HS-27A (cell line): ENCODE measurements at regions not wholly inside any gene's neighbourhood (a gene's known extent, or its start where the extent isn't known, plus 50 kb on each side); places are given as distances from the start of the nearest gene placed in this dataset.
A peak's percentile ranks its signal among the peaks of the same experiment; 100 is the strongest.

Source experiments
- DNase-seq: peaks from one replicate; pipeline ENCODE4 v3.0.0-alpha.2; 2012; ENCODE audit warnings: low read depth, missing footprints

DNA sequence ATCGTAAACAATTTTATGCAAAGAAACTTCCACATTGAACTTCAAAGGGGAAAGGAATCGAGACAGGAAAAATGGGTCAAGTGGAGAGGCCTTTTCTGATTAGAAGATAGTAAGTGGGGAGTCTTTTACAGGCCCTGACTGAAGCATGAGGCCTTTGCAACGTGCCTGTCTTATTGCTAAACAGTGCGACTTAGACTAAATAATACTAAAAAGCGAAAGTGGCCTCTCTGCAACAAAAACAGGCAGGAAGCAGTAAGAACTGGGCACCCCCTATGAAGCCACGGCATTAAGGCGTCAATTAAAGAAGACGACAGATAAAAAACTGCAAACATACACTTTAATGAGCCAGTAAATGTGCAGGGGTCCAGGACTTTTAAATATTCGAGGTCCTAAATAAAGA lies 283.4 kb upstream of the GRIP1 start:
- DNase-seq = no peak

DNA sequence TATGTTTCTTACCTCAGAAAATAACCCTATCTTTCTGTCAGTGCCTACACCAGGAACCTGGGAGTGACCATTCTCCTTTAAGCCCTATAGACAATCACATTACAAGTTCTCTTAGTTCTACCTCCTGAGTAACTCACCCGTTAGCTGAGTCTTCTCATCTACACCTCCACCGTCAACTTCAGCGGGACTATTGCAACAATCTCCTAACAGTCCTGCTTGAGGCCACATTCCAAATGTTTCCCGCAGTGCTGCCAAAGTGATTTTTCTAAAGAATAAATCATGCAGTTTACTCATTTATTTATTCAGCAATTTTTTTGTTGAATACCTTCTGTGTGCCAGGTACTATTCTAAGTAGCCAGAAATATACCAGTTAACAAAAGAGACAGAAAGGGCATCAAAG lies 285.0 kb upstream of the GRIP1 start:
- DNase-seq = no peak

DNA sequence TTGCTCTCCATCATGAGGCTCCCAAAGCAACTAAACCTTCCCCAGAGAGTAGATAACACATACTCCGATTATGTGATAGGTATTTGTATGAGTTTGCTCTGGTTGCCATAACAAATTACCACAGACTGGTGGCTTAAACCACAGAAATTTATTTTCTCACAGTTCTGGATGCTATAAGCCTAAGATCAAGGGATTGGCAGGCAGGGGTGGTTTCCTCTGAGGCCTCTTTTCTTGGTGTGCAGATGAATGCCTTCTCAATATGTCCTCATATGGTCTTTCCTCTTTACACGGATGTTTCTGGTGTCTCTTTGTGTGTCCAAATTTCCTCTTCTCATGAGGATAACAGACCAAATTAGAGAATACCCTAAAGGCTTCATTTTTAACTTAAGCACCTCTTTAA lies 285.8 kb upstream of the GRIP1 start:
- DNase-seq = peak; percentile 24

DNA sequence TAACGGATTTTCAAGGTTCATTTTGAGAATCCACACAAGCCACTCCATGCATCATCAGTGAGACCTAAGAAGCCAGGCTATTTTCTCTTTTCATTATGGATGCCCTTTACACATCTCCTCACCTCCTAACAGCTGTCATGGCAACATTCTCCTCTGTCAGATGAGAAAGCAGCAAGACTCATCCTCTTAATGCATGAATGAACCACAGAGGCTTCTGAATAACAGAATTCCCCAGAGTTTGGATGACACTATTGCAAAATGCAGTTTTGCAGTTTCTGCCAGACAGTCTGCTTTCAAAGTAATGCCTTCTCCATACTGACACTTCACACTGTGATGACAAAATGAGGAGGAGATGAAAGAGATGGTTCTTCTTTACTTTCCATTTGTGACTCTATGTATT lies 286.7 kb upstream of the GRIP1 start:
- no peak for DNase-seq

DNA sequence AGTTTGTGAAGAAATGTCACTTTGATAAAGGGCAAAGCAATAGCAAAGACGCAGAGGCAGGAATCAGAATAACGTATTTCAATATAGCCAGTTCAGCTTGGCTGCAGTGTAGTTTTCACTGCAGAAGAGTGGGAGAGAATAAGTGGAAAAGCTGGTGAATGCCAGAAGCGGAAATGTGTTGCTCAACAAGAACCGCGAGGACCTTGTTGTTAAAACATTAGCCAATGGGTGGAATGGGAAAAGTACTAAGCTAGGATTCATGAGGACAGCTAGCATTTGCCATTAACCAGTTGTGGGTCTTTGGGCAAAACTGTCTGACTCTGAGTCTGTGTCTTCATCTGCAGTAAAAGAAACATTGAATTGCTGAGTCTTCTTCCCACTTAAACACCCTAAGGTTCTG lies 292.9 kb upstream of the GRIP1 start:
- DNase-seq = no peak

DNA sequence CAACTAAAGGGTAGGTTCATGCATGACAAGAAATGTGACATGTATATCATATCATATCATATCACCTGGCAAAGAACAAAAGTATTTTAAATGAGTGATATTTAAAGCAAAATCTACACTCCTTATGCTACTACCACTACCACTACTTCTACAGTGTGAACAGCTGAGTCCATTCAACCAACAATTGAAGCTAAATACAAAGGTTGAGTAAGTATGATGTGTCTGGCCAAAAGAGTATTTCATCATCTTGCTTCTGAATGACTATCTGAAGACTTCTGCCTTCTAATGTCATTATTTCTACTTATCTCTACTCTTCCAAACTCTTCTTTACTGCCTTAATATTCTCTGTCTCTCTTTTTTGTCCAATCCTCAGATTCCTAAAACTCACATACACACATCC lies 292.6 kb upstream of the CAND1 start:
- no peak for DNase-seq

GRCh38 chr12:66978802-66979201 lies 290.4 kb upstream of the CAND1 start:
- no peak for DNase-seq

GRCh38 chr12:66979251-66979650 lies 289.9 kb upstream of the CAND1 start:
- no peak for DNase-seq

- no peak for DNase-seq
These were observed 285.1 kb upstream of the CAND1 start for GRCh38 chr12:66984077-66984476.

DNA sequence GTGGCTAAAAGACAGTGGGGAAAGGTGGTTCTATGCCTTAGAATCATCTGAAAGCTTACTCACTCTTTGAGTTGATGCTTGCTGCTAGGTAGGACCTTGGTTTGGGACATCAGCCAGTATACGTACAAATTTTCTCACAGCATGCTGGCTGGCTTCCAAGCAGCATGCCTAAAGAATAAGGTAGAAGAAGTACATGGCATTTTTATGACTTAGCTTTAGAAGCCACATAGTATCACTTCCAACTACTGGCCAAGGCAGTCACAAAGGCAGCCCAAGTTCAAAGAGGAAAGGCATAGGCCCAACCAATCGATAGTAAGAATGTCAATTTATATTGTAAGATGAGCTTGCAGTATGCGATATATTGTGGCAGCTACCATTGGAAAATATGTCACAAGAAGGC lies 284.2 kb upstream of the CAND1 start:
- DNase-seq = no peak

DNA sequence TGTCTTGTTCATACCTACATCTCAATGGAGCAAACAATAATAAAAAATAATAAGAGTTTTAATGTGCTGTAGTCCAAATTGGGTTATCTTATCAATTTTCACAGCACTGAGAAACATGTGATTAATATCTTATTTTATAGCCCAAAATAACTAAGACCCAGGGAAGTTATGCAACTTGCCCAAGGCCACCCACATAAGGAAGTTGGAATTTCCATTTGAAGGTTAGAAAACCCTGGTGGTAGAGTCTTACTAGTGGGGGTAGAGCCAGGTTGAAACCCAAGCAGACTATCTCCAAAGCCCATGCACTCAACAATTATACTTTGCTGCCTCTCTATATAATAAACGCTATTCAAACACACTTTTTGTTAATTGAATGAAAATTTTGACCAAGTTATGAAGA lies 270.0 kb upstream of the CAND1 start:
- DNase-seq = no peak

DNA sequence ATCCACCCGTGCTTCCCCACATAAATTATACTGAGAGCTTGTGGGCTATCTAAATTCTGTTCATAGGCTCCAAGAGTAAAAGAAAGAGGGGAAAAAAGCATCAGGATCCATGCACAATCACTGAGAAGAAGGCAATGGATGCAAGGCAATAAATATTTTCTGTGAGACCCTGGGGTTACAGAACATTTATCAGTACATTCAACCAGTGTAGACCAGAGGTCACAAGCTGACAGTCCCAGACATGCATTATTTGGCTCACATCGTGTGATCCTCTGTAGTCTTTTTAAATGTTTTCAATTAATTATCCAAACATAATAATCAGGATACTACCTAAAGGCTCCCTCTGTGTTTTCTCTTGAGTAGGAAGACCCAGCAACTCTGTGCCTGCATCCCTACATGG lies 267.9 kb upstream of the CAND1 start:
- DNase-seq = no peak

DNA sequence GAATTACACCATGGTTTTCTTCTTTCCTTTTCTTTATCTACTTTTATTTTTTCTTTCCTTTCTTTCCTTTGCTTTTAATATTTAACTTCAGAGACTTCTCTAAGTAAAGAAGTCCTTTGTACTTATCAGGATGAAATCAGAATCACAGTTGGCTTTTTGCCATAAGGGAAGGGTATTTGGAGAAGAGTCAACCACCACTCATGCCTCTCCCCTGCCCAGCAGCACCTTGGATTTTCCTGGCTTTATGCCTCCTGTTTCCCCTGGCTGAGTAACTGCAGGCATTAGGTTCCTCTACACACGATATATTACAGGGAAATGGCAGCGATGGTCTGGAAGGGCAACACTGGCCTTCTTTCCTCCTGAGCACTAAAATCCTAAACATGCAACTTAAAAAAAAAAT lies 266.4 kb upstream of the CAND1 start:
- DNase-seq = no peak

DNA sequence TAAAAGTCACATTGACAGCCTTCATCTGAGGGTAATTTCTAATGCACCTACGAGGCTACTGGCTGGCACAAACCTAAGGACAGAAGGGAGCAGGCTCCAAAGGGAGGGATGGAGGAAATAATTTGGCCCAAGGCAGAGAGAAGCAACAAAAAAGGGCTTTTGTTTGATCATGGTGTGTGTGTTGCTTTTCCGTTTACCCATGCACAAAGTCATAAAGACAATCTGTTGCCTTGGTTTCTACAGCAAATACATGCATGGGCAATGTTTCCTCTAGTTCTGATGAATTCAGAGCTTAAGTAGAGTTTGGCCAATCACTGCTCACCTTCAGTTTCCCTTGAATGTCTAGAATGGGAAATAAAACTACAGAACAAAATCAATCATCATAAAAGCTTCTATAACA lies 262.5 kb upstream of the CAND1 start:
- DNase-seq = no peak

DNA sequence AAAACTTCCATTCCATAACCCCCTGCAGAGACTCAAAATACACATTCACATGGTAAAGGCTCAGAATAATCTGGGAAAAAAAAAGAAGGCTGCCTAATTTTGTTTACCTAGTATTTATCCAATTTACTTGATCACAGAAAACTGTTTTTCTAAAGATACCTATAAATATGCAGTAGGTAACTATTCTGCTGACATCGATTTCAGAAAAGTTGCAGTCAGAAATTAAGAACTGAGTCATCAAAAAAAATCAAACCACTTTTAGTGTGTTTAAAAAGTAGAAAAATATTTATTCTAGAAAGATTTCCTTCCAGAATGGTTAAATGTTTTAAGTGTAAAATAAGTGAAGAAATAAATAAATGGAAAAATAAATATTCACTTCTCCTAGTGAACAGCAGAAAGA lies 254.5 kb upstream of the CAND1 start:
- no peak for DNase-seq

GRCh38 chr12:67018105-67018504 lies 251.1 kb upstream of the CAND1 start:
- DNase-seq = no peak

DNA sequence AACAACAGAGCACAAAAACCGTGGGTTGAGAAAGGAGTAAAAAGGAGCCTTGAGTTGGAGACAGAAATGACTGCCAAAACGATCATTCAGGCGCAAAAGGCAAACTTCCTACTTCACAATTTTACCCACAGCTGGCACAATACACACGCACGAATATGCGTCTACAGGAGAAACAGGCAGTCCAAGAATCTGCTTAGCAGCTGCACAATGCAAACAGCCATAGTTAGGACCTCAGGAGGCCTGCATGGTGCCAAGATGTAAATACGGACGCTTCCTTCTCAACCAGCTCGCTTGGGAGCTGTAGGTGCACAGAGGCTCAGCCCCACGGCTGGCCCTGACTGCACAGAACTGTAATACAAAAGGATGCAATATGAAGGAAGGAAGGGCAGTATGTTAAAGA lies 250.1 kb upstream of the CAND1 start:
- DNase-seq = no peak

DNA sequence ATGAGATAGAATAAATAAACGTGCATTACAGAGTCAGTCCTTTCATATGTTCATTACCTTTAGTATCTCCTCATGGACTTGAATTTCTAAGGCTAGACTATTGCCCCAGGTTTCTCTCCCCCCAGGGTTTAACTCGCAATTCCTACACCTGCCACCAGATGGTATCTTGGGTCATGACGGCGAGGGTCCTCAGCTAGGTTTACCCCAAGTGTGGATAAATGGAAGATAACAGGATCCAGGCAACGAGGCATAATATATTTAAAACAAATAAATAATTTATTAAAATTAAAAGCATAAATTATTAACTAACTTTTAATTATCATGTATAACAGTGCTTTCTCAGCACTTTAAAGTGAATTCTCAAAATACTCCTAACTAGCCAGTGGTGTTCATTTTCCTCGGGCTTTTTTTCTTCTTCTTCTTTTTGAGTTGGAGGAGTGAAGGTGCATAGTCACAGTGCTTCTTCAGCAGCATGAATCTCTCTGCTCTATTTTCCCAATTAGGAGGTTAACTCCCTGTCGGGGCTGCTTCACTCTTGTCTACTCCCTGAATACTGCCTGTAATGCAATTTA lies 243.5 kb upstream of the CAND1 start:
- DNase-seq = peak; percentile 26

GRCh38 chr12:67026487-67027246 lies 242.5 kb upstream of the CAND1 start:
- DNase-seq = no peak

DNA sequence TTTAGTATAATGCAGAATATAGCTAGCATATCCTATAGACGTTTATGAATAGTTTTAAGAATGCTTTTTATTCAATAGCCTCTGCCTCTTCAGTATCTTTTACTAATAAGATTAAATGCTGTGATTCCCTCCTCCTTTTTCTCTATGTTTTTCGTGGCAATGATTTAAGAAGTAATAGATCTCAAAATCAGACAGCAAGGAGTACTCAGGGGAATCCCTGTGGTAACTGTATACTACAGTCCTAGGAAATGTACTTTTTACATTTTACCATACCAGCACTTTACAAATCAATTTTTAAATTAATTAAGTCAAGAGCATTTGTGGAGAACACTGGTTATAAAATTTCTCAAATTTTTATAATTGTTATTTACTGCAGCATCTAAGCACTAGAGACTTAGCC lies 240.6 kb upstream of the CAND1 start:
- no peak for DNase-seq

DNA sequence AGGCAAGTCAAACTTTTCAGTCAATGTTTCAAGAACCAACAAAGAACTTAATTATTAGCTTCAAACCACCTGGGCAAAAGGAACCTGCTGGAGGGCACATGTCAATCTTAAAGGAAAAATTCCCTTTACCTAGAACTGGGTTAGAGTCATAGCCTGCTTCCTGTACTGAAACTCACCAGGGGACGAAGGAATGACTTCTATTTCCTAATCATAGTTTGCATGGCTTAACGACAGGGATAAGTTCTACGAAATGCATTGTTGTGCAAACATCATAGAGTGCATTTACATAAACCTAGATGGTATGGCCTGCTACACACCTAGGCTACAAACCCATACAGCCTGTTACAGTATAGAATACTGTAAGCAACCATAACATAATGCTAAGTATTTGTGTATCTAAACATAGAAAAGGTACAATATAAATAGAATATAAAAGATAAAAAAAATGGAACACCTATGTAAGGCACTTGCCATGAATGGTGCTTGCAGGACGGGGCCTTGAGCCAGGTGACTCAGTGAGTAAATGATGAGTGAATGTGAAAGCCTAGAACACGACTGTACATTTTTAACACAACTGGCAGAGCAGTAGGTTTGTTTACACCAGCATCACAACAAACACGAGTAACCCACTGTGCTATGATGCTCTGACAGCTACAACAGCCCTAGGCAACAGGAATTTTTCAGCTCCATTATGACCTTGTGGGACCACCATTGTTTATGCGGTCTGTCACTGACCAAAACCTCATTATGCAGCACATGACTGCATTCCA lies 234.9 kb upstream of the CAND1 start:
- DNase-seq = no peak

- DNase-seq = no peak
These were observed 234.0 kb upstream of the CAND1 start for GRCh38 chr12:67035121-67035520.

DNA sequence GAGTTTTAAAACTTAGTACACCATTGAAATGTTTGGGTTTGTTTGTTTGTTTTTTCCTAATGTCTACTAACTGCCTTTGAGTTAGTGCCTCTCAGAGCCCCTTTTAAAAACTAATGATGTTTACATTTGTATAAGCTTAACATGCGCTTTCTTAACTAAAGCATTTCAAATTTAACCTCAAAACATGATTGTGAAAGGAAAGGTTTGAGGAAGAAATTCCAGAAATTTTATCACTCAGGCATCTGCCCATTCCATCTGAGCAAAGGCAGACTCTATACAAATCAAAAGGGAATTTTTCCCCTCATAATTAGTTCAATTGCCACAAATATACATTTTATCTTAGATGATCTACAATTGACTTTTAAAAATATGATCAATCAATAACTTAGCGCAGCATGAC lies 230.7 kb upstream of the CAND1 start:
- no peak for DNase-seq
